Thoracic aorta (tissue), 2 donors: ENCODE measurements at regions not wholly inside any gene's neighbourhood (a gene's known extent, or its start where the extent isn't known, plus 50 kb on each side); places are given as distances from the start of the nearest gene placed in this dataset.

Experiments
- ATAC-seq: fragments of 150-250 bp; one replicate; pipeline ENCODE4 v1.8.0; 2017; ENCODE audit warnings: low read depth; ENCODE audit not compliant: insufficient number of reproducible peaks, low FRiP score
- DNase-seq: peaks from one replicate; pipeline ENCODE4 v3.0.0-alpha.2; 2020; ENCODE audit warnings: low spot score
- H3K27ac ChIP-seq, 2 donors: fragments of 200-600 bp; sonication (generic); 1 replicate in 1 of 2; 2 replicates in 1 of 2; pipeline ENCODE4 v1.5.1; 2016; ENCODE audit warnings: mild to moderate bottlenecking in 2 of 2, moderate library complexity in 2 of 2
- H3K27me3 ChIP-seq: fragments of 200-600 bp; sonication (generic); replicated peaks from 2 replicates; pipeline ENCODE4 v1.6.0; 2016; ENCODE audit warnings: mild to moderate bottlenecking; ENCODE audit not compliant: insufficient read depth
- H3K36me3 ChIP-seq: fragments of 200-600 bp; sonication (generic); one replicate; pipeline ENCODE4 v1.5.1; 2016
- H3K4me1 ChIP-seq, 2 donors: fragments of 200-600 bp; sonication (generic); 1 replicate in 1 of 2; 2 replicates in 1 of 2; pipeline versions ENCODE4 v1.5.1 to v1.6.0; 2016; ENCODE audit warnings: low read depth in 2 of 2, mild to moderate bottlenecking in 1 of 2; ENCODE audit not compliant: control insufficient read depth in 1 of 2
- H3K4me3 ChIP-seq: fragments of 200-600 bp; sonication (generic); 2 replicates; pipeline ENCODE4 v1.5.1; 2016; ENCODE audit warnings: mild to moderate bottlenecking
- H3K9me3 ChIP-seq: fragments of 200-600 bp; sonication (generic); 2 replicates; pipeline ENCODE4 v1.5.1; 2016
- CTCF ChIP-seq: fragments of 200-600 bp; sonication (generic); IDR thresholded peaks from one replicate; pipeline ENCODE4 v1.5.1; 2019; ENCODE audit warnings: antibody characterized with exemption

GRCh38 chr2:145460112-145460511, 940.2 kb upstream of the ZEB2 start:
- DNase-seq (no peak), ATAC-seq (no peak)
- no peaks in the 10 kb centered on the region for H3K36me3 ChIP-seq
- no peaks in the 10 kb centered on the region for H3K4me1 ChIP-seq
- no peak overlapping the region for H3K27ac ChIP-seq
- no peaks in the 10 kb centered on the region for H3K9me3 ChIP-seq
- H3K4me3 ChIP-seq, result no peak overlapping the region
- H3K27me3 ChIP-seq, result no peaks in the 10 kb centered on the region
- no peak for TF ChIP-seq CTCF

- TF ChIP-seq CTCF, result no peak
Measured at GRCh38 chr2:145431181-145431951, 911.4 kb upstream of the ZEB2 start.

GRCh38 chr2:145423809-145424208, 903.9 kb upstream of the ZEB2 start:
- Histone ChIP-seq H3K9me3 (peaks cover 4% of the 10 kb centered on the region), H3K36me3 (no peaks in the 10 kb centered on the region), H3K27ac (no peak overlapping the region), H3K4me3 (no peak overlapping the region), H3K27me3 (no peaks in the 10 kb centered on the region), H3K4me1 (no peaks in the 10 kb centered on the region)
- no peak for ATAC-seq
- DNase-seq, result no peak
- TF ChIP-seq CTCF, result no peak

More at GRCh38 chr2:145431181-145431951, 911.4 kb upstream of the ZEB2 start:
- no peak overlapping the region for H3K27ac ChIP-seq
- no peak for DNase-seq
- no peaks in the 10 kb centered on the region for H3K36me3 ChIP-seq
- no peak overlapping the region for H3K4me3 ChIP-seq
- no peaks in the 10 kb centered on the region for H3K9me3 ChIP-seq
- no peak for ATAC-seq
- no peaks in the 10 kb centered on the region for H3K27me3 ChIP-seq
- no peaks in the 10 kb centered on the region for H3K4me1 ChIP-seq

GRCh38 chr2:145422576-145422975, 902.7 kb upstream of the ZEB2 start:
- Histone ChIP-seq H3K27ac (no peak overlapping the region), H3K36me3 (no peaks in the 10 kb centered on the region), H3K9me3 (peaks cover 4% of the 10 kb centered on the region), H3K27me3 (no peaks in the 10 kb centered on the region), H3K4me3 (no peak overlapping the region), H3K4me1 (no peaks in the 10 kb centered on the region)
- no peak for TF ChIP-seq CTCF
- no peak for ATAC-seq
- no peak for DNase-seq

- no peak for ATAC-seq
- peaks cover 4% of the 10 kb centered on the region for H3K9me3 ChIP-seq
- no peak overlapping the region for H3K4me3 ChIP-seq
- H3K4me1 ChIP-seq, result no peaks in the 10 kb centered on the region
- no peak for TF ChIP-seq CTCF
- no peak overlapping the region for H3K27ac ChIP-seq
- H3K36me3 ChIP-seq, result no peaks in the 10 kb centered on the region
- no peak for DNase-seq
- no peaks in the 10 kb centered on the region for H3K27me3 ChIP-seq
Measured at GRCh38 chr2:145421841-145422240, 901.9 kb upstream of the ZEB2 start.
